ENCODE measurements at regions not wholly inside any gene's neighbourhood (a gene's known extent, or its start where the extent isn't known, plus 50 kb on each side); places are given as distances from the start of the nearest gene placed in this dataset.

DNA sequence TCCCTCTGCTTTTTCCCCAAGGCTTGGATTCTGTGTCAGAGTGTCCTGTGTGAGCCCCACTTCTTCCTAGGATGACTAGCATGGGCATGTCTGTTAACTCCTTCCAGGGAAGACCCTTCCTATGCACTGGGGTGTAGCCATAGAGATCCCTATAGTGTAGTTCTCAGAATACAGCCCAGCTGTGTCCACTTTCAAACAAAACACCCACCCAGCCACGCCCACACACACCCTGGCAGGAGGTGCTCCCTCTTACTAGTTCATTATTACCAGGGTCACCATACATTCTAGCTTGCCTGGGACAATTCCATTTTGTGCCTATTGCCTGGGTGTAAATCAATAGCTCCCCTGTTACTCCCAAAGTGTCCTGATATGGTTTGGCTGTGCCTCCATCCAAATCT lies 195.6 kb downstream of the MYCN start:
- no peak overlapping the region for H3K9ac ChIP-seq (ENCODE audit: low read length)
- no peak overlapping the region for H3K27ac ChIP-seq (ENCODE audit: low read depth, low read length)
- no peaks in the 10 kb centered on the region for H3K9me3 ChIP-seq (ENCODE audit: low read length)
- no peaks in the 10 kb centered on the region for H3K27me3 ChIP-seq (ENCODE audit: control insufficient read depth in 1 of 2, insufficient read depth in 2 of 2, low read length in 2 of 2)
- no peak overlapping the region for H3K4me3 ChIP-seq (ENCODE audit: low read depth in 1 of 2, low read length in 2 of 2)
- no peaks in the 10 kb centered on the region for H3K4me1 ChIP-seq (ENCODE audit: insufficient read depth, low read length)
- H3K36me3 ChIP-seq (ENCODE audit: insufficient read depth, low read length): no peaks in the 10 kb centered on the region

DNA sequence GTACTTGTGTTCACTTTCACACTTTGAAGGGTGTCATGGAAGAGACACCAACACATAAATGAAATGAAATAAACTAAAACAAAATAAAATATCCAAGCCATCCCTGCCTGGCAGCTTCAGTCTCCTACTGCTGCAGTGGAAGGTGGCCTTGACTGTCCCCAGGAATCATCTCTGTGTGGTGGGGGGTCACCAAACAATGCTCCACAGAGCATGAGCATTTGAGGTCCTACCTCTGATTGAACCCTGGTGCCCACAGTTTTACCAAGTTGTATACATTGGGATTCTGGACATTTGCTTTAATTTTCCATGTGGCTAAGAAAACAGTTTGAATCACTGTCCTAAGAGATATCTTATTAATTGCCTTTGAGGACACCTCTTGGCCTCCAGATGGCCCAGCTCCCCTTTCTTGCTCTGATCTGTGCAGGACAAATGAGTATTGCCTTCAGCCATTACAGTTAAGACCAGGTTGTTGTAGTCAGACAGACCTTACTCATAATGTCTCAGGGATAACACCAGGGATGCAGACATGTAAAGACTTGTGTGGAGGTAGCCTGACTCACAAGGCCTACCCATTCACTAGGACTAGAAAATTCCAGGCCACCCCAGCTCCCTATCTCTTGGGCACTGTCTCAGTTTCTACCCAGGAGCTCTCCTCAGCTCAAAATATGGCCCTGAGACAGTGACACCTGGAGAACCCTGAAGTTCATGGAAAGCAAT lies 195.0 kb downstream of the MYCN start:
- H3K36me3 ChIP-seq (ENCODE audit: insufficient read depth, low read length): no peaks in the 10 kb centered on the region
- no peak overlapping the region for H3K4me3 ChIP-seq (ENCODE audit: low read depth in 1 of 2, low read length in 2 of 2)
- H3K9me3 ChIP-seq (ENCODE audit: low read length): no peaks in the 10 kb centered on the region
- H3K27ac ChIP-seq (ENCODE audit: low read depth, low read length): no peak overlapping the region
- H3K9ac ChIP-seq (ENCODE audit: low read length): no peak overlapping the region
- H3K27me3 ChIP-seq (ENCODE audit: control insufficient read depth in 1 of 2, insufficient read depth in 2 of 2, low read length in 2 of 2): no peaks in the 10 kb centered on the region
- H3K4me1 ChIP-seq (ENCODE audit: insufficient read depth, low read length): no peaks in the 10 kb centered on the region

DNA sequence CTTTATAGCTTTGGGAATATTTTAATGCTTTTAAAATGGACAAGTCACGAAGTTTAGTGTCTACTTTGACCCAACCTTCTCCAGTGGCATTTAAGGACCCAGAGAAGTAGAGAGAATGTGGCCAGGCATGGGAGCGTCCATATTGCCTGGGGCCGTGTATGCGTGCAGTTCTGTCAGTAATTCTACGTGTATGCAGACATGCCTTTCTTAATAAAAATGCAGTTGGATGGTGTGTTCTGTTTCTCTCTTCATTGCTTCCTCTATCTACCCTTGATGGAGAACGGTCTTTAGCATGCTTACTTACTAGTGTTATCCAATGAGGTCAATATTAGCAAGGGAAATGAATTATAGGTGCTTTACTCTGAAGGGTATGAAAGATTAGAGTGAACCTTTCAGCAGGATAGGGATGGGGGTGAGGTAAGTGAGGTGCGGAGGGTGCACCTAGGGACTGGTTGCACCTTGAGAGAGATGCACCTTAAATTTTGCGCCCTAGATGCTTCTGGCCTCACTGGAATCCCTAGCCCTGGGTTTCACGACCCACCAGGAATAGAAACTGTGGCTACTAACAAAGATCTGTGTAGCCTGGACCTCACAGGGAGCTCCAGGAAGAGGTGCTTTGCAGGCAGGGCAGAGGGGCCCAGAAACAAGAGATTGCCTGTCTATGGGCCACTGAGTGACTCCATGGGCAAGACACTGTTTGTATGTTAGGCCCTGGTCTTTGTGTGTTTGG lies 194.3 kb downstream of the MYCN start:
- Histone ChIP-seq H3K4me3 (ENCODE audit: low read depth in 1 of 2, low read length in 2 of 2) (no peak overlapping the region), H3K27ac (ENCODE audit: low read depth, low read length) (no peak overlapping the region), H3K9me3 (ENCODE audit: low read length) (no peaks in the 10 kb centered on the region), H3K27me3 (ENCODE audit: control insufficient read depth in 1 of 2, insufficient read depth in 2 of 2, low read length in 2 of 2) (no peaks in the 10 kb centered on the region), H3K4me1 (ENCODE audit: insufficient read depth, low read length) (no peaks in the 10 kb centered on the region), H3K36me3 (ENCODE audit: insufficient read depth, low read length) (no peaks in the 10 kb centered on the region), H3K9ac (ENCODE audit: low read length) (no peak overlapping the region)

DNA sequence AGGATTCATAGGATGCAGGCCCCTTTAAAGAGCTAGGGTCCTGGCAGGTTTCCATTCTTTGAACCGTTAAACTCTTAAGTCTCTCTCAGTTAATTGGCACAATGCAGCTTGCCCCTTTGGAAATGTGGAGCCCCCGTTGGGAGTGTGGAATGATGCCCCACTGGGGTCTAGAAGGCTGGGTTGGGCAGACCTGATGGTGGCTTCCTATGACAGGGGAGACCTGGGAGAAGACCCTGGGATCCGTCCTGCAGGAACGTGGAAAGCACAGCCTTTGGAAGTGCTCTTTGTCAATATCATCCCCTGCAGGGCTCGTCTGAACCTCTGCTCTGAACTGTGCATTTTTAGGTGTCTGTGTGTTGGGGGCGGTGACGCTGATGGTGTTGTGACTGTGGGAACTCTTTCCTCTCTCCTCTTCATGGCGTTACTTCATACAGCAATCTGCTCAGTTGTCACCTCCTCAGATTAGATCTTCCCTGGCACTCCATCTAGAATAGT lies 190.6 kb downstream of the MYCN start:
- no peak overlapping the region for H3K9ac ChIP-seq (ENCODE audit: low read length)
- H3K27ac ChIP-seq (ENCODE audit: low read depth, low read length): no peak overlapping the region
- H3K9me3 ChIP-seq (ENCODE audit: low read length): no peaks in the 10 kb centered on the region
- H3K36me3 ChIP-seq (ENCODE audit: insufficient read depth, low read length): no peaks in the 10 kb centered on the region
- H3K4me1 ChIP-seq (ENCODE audit: insufficient read depth, low read length): no peaks in the 10 kb centered on the region
- no peaks in the 10 kb centered on the region for H3K27me3 ChIP-seq (ENCODE audit: control insufficient read depth in 1 of 2, insufficient read depth in 2 of 2, low read length in 2 of 2)
- no peak overlapping the region for H3K4me3 ChIP-seq (ENCODE audit: low read depth in 1 of 2, low read length in 2 of 2)

DNA sequence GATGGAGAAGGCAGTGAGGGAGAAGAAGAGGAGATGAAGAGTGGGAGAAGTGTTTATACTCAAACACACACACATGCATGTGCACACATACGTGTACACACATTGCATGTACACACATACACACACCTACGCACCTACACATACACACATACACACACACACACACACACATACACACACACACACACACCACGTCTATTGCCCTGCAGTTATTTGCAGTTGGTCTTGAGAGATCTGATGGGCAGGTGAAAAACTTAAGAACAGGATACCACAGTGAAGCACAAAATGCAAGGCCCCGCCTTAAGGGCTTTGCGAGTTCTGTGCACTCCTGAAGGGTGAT lies 190.2 kb downstream of the MYCN start:
- no peaks in the 10 kb centered on the region for H3K27me3 ChIP-seq (ENCODE audit: control insufficient read depth in 1 of 2, insufficient read depth in 2 of 2, low read length in 2 of 2)
- H3K9ac ChIP-seq (ENCODE audit: low read length): no peak overlapping the region
- H3K36me3 ChIP-seq (ENCODE audit: insufficient read depth, low read length): no peaks in the 10 kb centered on the region
- no peak overlapping the region for H3K27ac ChIP-seq (ENCODE audit: low read depth, low read length)
- H3K9me3 ChIP-seq (ENCODE audit: low read length): no peaks in the 10 kb centered on the region
- H3K4me1 ChIP-seq (ENCODE audit: insufficient read depth, low read length): no peaks in the 10 kb centered on the region
- H3K4me3 ChIP-seq (ENCODE audit: low read depth in 1 of 2, low read length in 2 of 2): no peak overlapping the region

DNA sequence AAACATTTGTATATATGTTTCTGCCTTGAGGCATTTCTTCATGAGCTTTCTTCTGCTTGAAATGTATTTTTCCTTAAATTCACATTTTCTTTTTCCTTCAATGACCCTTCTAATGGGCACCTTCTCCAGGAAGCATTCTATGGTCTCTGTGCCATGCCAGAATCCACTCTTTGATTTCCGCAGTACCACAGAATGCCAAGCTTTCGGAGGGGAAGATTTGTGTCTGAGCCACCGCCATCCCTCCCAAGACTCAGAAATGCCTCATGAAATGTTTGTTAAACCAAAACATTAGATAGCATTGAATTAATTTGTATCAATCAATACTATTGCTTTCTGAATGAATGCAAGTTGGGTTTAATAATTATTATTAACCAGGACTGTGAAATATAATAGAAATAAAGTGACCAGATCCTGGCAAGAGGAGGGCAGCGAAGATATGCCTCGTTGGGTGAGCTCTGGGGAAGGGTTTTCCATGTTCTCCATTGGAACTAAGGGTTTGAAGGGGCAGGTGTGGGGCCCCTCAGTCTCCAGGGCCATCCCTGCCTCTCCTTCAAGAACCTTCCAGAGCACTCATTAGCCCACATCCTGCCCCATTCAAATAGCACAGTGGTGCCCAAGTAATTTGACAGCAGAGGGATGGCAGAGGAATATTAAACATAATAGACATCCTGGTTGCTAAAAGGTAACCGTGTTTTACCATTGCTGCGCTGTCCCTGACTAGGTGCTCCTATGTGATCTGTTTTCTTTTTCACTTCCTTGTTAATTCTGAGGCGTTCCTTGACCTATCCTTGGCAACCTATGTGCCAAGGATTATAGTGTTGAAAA lies 189.6 kb downstream of the MYCN start:
- Histone ChIP-seq H3K4me1 (ENCODE audit: insufficient read depth, low read length) (no peaks in the 10 kb centered on the region), H3K9me3 (ENCODE audit: low read length) (no peaks in the 10 kb centered on the region), H3K36me3 (ENCODE audit: insufficient read depth, low read length) (no peaks in the 10 kb centered on the region), H3K27ac (ENCODE audit: low read depth, low read length) (no peak overlapping the region), H3K27me3 (ENCODE audit: control insufficient read depth in 1 of 2, insufficient read depth in 2 of 2, low read length in 2 of 2) (no peaks in the 10 kb centered on the region), H3K4me3 (ENCODE audit: low read depth in 1 of 2, low read length in 2 of 2) (no peak overlapping the region), H3K9ac (ENCODE audit: low read length) (no peak overlapping the region)

DNA sequence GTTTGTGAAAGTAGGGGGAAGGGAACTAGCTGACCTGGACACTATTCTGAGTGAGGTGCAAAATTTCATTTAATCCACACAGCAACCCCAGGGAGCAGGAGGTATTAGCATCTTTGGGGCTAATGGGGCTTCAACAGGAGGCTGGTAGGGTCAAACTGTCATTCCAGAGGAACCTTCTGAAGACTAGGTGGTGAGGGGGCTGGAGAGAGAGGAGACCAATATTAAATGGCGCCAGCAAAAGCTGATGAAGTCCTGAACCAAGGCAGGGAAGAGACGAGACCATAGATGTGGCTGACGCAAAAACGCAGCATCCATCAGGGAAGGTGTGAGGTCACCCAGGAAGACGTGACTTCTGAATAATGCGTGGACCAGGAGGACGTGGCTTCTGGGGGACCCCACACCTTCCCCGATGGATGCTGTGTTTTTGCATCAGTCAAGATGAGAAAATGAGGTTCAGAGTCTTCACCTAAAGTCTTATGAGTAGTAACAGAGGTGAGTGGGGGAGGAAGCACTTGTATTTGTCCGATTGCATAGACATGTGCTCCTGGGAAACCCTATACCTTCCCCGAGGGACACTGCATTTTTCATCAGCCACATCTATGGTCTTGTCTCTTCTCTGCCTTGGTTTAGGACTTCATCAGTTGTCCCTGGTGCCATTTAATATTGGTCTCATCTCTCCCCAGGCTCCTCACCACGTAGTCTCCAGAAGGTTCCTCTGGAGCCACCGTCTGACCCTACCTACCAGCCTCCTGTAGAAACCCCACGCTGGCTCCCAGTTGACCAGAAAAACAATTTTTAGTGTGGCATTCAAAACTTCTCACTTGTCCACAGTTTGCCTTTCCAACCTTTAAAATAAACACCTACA lies 188.6 kb downstream of the MYCN start:
- H3K27ac ChIP-seq (ENCODE audit: low read depth, low read length): no peak overlapping the region
- H3K4me1 ChIP-seq (ENCODE audit: insufficient read depth, low read length): no peaks in the 10 kb centered on the region
- no peaks in the 10 kb centered on the region for H3K36me3 ChIP-seq (ENCODE audit: insufficient read depth, low read length)
- no peak overlapping the region for H3K9ac ChIP-seq (ENCODE audit: low read length)
- no peaks in the 10 kb centered on the region for H3K9me3 ChIP-seq (ENCODE audit: low read length)
- no peak overlapping the region for H3K4me3 ChIP-seq (ENCODE audit: low read depth in 1 of 2, low read length in 2 of 2)
- H3K27me3 ChIP-seq (ENCODE audit: control insufficient read depth in 1 of 2, insufficient read depth in 2 of 2, low read length in 2 of 2): no peaks in the 10 kb centered on the region

DNA sequence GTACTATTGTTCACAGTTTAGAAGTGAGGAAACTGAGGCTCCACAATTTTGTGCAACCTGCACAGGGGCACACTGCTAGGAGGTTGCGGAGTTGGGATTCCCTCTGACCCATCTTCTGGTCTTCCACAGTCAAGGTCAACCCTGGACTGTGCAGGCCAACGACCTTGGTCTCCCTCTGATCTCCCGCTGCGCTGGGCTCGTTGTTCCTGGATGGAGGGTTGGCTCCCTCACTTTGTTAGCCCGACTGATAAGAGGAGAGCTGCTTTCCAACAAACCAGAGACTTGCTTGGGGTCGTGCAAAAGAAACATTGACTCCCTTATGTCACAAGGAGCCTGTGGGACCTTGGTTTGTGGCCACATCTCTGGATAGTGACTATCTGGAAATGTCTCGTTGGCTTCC lies 187.6 kb downstream of the MYCN start:
- Histone ChIP-seq H3K27me3 (ENCODE audit: control insufficient read depth in 1 of 2, insufficient read depth in 2 of 2, low read length in 2 of 2) (no peaks in the 10 kb centered on the region), H3K4me1 (ENCODE audit: insufficient read depth, low read length) (no peaks in the 10 kb centered on the region), H3K9me3 (ENCODE audit: low read length) (no peaks in the 10 kb centered on the region), H3K9ac (ENCODE audit: low read length) (no peak overlapping the region), H3K27ac (ENCODE audit: low read depth, low read length) (no peak overlapping the region), H3K36me3 (ENCODE audit: insufficient read depth, low read length) (no peaks in the 10 kb centered on the region), H3K4me3 (ENCODE audit: low read depth in 1 of 2, low read length in 2 of 2) (no peak overlapping the region)

DNA sequence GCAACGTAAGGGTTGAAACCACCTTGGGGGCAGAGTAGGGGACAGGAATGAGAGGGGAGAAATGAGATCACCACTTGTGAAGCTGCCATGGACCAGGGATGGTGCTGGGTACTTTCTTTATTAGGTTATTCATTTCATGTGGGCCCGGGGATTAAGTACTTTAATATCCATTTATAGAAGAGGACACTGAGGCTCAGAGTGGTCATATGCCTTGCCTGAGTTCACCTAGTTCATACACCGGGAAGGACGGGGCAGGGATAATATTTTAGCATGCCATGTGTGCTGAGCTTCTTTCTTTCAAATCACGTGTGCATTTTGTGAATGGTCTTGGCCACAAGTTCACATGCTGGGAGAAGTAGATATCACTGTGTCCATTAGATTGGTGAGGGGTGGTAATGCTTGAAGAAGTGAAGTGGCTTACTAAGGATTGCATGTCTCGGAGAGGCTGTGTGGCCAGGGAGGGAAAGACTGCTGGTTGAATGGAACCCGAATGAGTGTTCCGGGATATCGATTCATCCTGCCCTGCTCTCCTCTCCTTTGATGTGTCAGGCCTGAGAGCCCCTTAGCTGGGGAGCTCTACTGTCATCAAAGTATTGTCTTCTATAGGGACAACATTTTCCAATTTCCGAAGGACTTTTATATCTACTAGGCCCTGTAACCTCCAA lies 187.1 kb downstream of the MYCN start:
- H3K36me3 ChIP-seq (ENCODE audit: insufficient read depth, low read length): no peaks in the 10 kb centered on the region
- no peak overlapping the region for H3K4me3 ChIP-seq (ENCODE audit: low read depth in 1 of 2, low read length in 2 of 2)
- H3K9ac ChIP-seq (ENCODE audit: low read length): no peak overlapping the region
- H3K9me3 ChIP-seq (ENCODE audit: low read length): no peaks in the 10 kb centered on the region
- H3K27ac ChIP-seq (ENCODE audit: low read depth, low read length): no peak overlapping the region
- H3K4me1 ChIP-seq (ENCODE audit: insufficient read depth, low read length): no peaks in the 10 kb centered on the region
- H3K27me3 ChIP-seq (ENCODE audit: control insufficient read depth in 1 of 2, insufficient read depth in 2 of 2, low read length in 2 of 2): no peaks in the 10 kb centered on the region

DNA sequence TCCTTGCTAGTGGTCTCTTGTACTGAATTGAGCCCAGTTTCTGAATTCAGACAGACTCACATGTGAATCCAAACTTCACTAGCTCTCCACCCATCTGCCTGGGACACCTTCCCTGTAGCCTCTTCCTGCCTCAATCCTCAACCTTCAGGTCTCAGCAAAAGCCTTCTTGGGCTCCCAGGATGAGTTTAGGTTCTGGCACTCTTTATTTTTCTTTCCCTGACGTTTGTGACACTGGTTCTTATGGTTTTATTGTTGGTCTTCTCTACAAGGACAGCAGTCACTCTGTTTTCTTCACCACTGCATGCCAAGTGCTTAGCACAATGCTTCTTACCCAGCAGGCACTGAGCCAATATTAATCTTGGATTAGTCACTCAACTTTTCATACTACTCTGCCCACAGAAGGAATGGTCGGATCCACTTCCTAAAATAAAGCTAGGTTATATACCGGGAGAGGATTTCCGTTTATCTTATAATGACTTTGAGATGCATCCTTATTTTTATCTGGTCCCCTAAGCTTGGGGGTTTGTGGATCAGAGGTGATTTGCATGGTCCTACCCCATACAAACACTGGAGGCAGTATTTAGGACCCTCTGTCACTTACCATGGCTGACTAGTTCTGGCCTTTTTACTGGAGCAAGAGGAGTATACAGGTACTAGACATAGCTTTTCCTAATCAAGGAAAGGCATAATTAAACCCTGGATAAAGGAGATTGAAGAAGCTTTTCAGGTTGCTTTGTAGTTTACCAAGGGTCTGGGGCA lies 186.3 kb downstream of the MYCN start:
- Histone ChIP-seq H3K9ac (ENCODE audit: low read length) (no peak overlapping the region), H3K36me3 (ENCODE audit: insufficient read depth, low read length) (no peaks in the 10 kb centered on the region), H3K27ac (ENCODE audit: low read depth, low read length) (no peak overlapping the region), H3K27me3 (ENCODE audit: control insufficient read depth in 1 of 2, insufficient read depth in 2 of 2, low read length in 2 of 2) (no peaks in the 10 kb centered on the region), H3K9me3 (ENCODE audit: low read length) (no peaks in the 10 kb centered on the region), H3K4me3 (ENCODE audit: low read depth in 1 of 2, low read length in 2 of 2) (no peak overlapping the region), H3K4me1 (ENCODE audit: insufficient read depth, low read length) (no peaks in the 10 kb centered on the region)
